ENCODE measurements at regions not wholly inside any gene's neighbourhood (a gene's known extent, or its start where the extent isn't known, plus 50 kb on each side); places are given as distances from the start of the nearest gene placed in this dataset.

DNA sequence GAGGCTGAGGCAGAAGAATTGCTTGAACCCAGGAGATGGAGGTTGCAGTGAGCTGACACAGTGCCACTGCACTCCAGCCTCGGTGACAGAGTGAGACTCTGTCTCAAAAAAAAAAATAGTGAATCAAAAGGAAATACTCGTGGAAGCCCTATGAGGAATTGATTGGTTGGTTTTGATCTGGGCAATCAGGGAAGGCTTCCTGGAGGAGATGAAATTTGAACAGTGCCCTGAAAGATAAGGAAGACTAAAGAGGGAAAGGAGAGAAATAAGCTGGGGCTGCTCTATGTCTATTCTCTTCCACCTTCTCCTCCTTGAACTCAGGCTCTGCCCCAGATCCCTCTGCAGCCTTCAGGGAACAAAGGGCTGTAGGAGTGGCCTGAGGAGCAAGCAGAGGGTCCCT, 54.1 kb downstream of the IRF2BPL start:
- ATAC-seq (no peak), DNase-seq (no peak)
- Histone ChIP-seq H3K27ac (no peak overlapping the region), H3K27me3 (no peaks in the 10 kb centered on the region), H3K4me1 (no peaks in the 10 kb centered on the region), H3K4me3 (no peak overlapping the region), H3K9me3 (no peaks in the 10 kb centered on the region), H3K36me3 (no peaks in the 10 kb centered on the region)
- 77% methylated on average over 2 of the region's 2 CpGs for WGBS (ENCODE audit: insufficient coverage, low coverage, low lambda C conversion rate, missing lambda C conversion rate)
- no peak for TF ChIP-seq POLR2A (IDR thresholded peaks at IDR 0.05)
- TF ChIP-seq, protein P1, sequence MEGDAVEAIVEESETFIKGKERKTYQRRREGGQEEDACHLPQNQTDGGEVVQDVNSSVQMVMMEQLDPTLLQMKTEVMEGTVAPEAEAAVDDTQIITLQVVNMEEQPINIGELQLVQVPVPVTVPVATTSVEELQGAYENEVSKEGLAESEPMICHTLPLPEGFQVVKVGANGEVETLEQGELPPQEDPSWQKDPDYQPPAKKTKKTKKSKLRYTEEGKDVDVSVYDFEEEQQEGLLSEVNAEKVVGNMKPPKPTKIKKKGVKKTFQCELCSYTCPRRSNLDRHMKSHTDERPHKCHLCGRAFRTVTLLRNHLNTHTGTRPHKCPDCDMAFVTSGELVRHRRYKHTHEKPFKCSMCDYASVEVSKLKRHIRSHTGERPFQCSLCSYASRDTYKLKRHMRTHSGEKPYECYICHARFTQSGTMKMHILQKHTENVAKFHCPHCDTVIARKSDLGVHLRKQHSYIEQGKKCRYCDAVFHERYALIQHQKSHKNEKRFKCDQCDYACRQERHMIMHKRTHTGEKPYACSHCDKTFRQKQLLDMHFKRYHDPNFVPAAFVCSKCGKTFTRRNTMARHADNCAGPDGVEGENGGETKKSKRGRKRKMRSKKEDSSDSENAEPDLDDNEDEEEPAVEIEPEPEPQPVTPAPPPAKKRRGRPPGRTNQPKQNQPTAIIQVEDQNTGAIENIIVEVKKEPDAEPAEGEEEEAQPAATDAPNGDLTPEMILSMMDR (IDR thresholded peaks at IDR 0.05): no peak
- intact Hi-C loops (cut with DNase I): no loop called here

DNA sequence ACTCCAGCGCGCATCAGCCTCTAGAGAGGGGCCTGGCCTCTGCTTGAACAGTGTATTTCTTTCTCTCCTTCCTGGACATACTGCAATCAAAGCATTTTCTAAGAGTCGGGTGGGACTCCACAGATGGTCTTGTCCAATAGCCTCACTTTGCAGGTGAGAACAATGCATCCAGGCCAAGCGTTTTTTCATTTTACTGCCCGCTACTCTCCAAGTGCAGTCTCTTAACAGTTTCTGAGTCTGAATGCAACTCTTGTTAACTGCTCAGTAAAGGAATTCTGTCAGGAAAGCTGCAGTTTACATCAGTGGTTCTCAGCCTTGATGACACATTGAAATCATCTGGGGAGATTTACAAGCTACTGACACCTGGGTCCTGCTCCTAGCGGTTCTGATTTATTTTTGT, 57.0 kb downstream of the IRF2BPL start:
- 86% methylated on average over 3 of the region's 6 CpGs for WGBS (ENCODE audit: insufficient coverage, low coverage, low lambda C conversion rate, missing lambda C conversion rate)
- intact Hi-C loops (cut with DNase I): no loop called here
- Histone ChIP-seq H3K27ac (no peak overlapping the region), H3K4me1 (peaks cover 0 to 6% (median 0%) of the 10 kb centered on the region in 4 donors), H3K27me3 (no peaks in the 10 kb centered on the region), H3K36me3 (no peaks in the 10 kb centered on the region), H3K9me3 (no peaks in the 10 kb centered on the region), H3K4me3 (no peak overlapping the region)
- DNase-seq (no peak), ATAC-seq (no peak)
- TF ChIP-seq POLR2A (IDR thresholded peaks at IDR 0.05): no peak
- TF ChIP-seq, protein P1 (IDR thresholded peaks at IDR 0.05): no peak

- peaks cover 0 to 6% (median 0%) of the 10 kb centered on the region in 4 donors for H3K4me1 ChIP-seq
- no peaks in the 10 kb centered on the region for H3K9me3 ChIP-seq
- H3K27me3 ChIP-seq: no peaks in the 10 kb centered on the region
- no peak overlapping the region for H3K4me3 ChIP-seq
- intact Hi-C loops (cut with DNase I): loop anchor here in 1 of 2 donors (10.0 kb wide), 1 partner anchor 46 kb away; no protein-coding TSS in a partner anchor
- DNase-seq: peak in 1 of 3 donors; percentile 43
- H3K36me3 ChIP-seq: no peaks in the 10 kb centered on the region
- peak; percentile 76 to 84 (median 79) for ATAC-seq
- WGBS (ENCODE audit: insufficient coverage, low coverage, low lambda C conversion rate, missing lambda C conversion rate): 48% methylated on average over 8 of the region's 16 CpGs
- H3K27ac ChIP-seq: no peak overlapping the region
- TF ChIP-seq, protein P1 (IDR thresholded peaks at IDR 0.05): peak in 1 of 4 donors; percentile 20
- no peak for TF ChIP-seq POLR2A (IDR thresholded peaks at IDR 0.05)
These were observed 59.9 kb downstream of the IRF2BPL start for GRCh38 chr14:76968621-76969063.

- Histone ChIP-seq H3K4me1 (peaks cover 0 to 6% (median 0%) of the 10 kb centered on the region in 4 donors), H3K27me3 (no peaks in the 10 kb centered on the region), H3K4me3 (no peak overlapping the region), H3K9me3 (no peaks in the 10 kb centered on the region), H3K36me3 (no peaks in the 10 kb centered on the region), H3K27ac (no peak overlapping the region)
- TF ChIP-seq, protein P1 (IDR thresholded peaks at IDR 0.05): no peak
- no peak for TF ChIP-seq POLR2A (IDR thresholded peaks at IDR 0.05)
- ATAC-seq (no peak), DNase-seq (no peak)
- 87% methylated on average over 5 of the region's 7 CpGs for WGBS (ENCODE audit: insufficient coverage, low coverage, low lambda C conversion rate, missing lambda C conversion rate)
- intact Hi-C loops (cut with DNase I): loop anchor here in 1 of 2 donors (10.0 kb wide), 1 partner anchor 47 kb away; no protein-coding TSS in a partner anchor
These were observed 60.7 kb downstream of the IRF2BPL start for GRCh38 chr14:76967788-76968187.

Data from right lobe of liver (tissue), 6 donors.